HepG2 (cell line): ENCODE measurements at regions not wholly inside any gene's neighbourhood (a gene's known extent, or its start where the extent isn't known, plus 50 kb on each side); places are given as distances from the start of the nearest gene placed in this dataset.

Experiments used
- BRCA1 ChIP-seq: sonication (generic); formaldehyde crosslinking; IDR thresholded peaks from 2 replicates; pipeline ENCODE4 v1.4.0; 2020; ENCODE audit warnings: missing genetic modification reagents
- MAX ChIP-seq: IDR thresholded peaks from 2 replicates; pipeline ENCODE4 v1.6.1; 2012; ENCODE audit warnings: inconsistent platforms
- TCF12 ChIP-seq, 2 experiments: fragments of 450-650 bp in 1 of 2; sonication (generic) in 1 of 2; formaldehyde crosslinking in 1 of 2; IDR thresholded peaks; 2 replicates each; pipeline versions ENCODE4 v1.6.1 to v1.8.0; 2017 to 2022; ENCODE audit warnings: antibody characterized with exemption in 1 of 2, mild to moderate bottlenecking in 1 of 2, missing genetic modification reagents in 1 of 2, moderate library complexity in 1 of 2

GRCh38 chr15:99514306-99514705 is 51.5 kb upstream of the MEF2A start:
- TF ChIP-seq BRCA1 (CRISPR knock-in tag) (no peak), MAX (no peak), TCF12 (IDR thresholded peaks at IDR 0.05) (no peak), TCF12 (CRISPR knock-in tag; IDR thresholded peaks at IDR 0.05) (no peak)
